T follicular helper cell (primary cell): ENCODE measurements at regions not wholly inside any gene's neighbourhood (a gene's known extent, or its start where the extent isn't known, plus 50 kb on each side); places are given as distances from the start of the nearest gene placed in this dataset.

Experiments
- DNase-seq: peaks from one replicate; pipeline ENCODE4 v3.0.0-alpha.2; 2020; ENCODE audit warnings: low read depth

- no peak for DNase-seq
Observed at GRCh38 chr5:110112348-110112747, 422.6 kb downstream of the MAN2A1 start.

- DNase-seq, result no peak
Observed at GRCh38 chr5:110115503-110115902, 425.8 kb downstream of the MAN2A1 start.

GRCh38 chr5:110116539-110116938, 426.8 kb downstream of the MAN2A1 start:
- DNase-seq, result no peak

- DNase-seq, result no peak
Observed at GRCh38 chr5:110134963-110135935, 445.5 kb downstream of the MAN2A1 start.

GRCh38 chr5:110150199-110150598, 460.5 kb downstream of the MAN2A1 start:
- DNase-seq, result no peak

- DNase-seq, result no peak
Observed at GRCh38 chr5:110159202-110159601, 469.5 kb downstream of the MAN2A1 start.

GRCh38 chr5:110161162-110161561, 471.4 kb downstream of the MAN2A1 start:
- DNase-seq, result no peak

GRCh38 chr5:110165366-110165765, 475.6 kb downstream of the MAN2A1 start:
- DNase-seq, result no peak

- no peak for DNase-seq
Observed at GRCh38 chr5:110167384-110167783, 477.7 kb downstream of the MAN2A1 start.

GRCh38 chr5:110169461-110169860, 479.7 kb downstream of the MAN2A1 start:
- DNase-seq, result no peak

- DNase-seq, result no peak
Observed at GRCh38 chr5:110177729-110178128, 488.0 kb downstream of the MAN2A1 start.

GRCh38 chr5:110179321-110179720, 489.6 kb downstream of the MAN2A1 start:
- DNase-seq, result no peak

GRCh38 chr5:110194191-110194590, 504.5 kb downstream of the MAN2A1 start:
- no peak for DNase-seq

- DNase-seq, result no peak
Observed at GRCh38 chr5:110195288-110195687, 505.6 kb downstream of the MAN2A1 start.

- no peak for DNase-seq
Observed at GRCh38 chr5:110201791-110202190, 512.1 kb downstream of the MAN2A1 start.

- DNase-seq, result no peak
Observed at GRCh38 chr5:110203661-110204060, 513.9 kb downstream of the MAN2A1 start.

GRCh38 chr5:110209401-110209800, 517.1 kb downstream of the TMEM232 start:
- no peak for DNase-seq

GRCh38 chr5:110218981-110219380, 507.5 kb downstream of the TMEM232 start:
- DNase-seq, result no peak

GRCh38 chr5:110219769-110220168, 506.7 kb downstream of the TMEM232 start:
- no peak for DNase-seq

GRCh38 chr5:110221036-110221435, 505.4 kb downstream of the TMEM232 start:
- DNase-seq, result no peak

- no peak for DNase-seq
Observed at GRCh38 chr5:110224050-110224449, 502.4 kb downstream of the TMEM232 start.

- no peak for DNase-seq
Observed at GRCh38 chr5:110225949-110226348, 500.5 kb downstream of the TMEM232 start.

- DNase-seq, result no peak
Observed at GRCh38 chr5:110239786-110240185, 486.7 kb downstream of the TMEM232 start.

- no peak for DNase-seq
Observed at GRCh38 chr5:110242950-110243349, 483.5 kb downstream of the TMEM232 start.
